ENCODE measurements at regions not wholly inside any gene's neighbourhood (a gene's known extent, or its start where the extent isn't known, plus 50 kb on each side); places are given as distances from the start of the nearest gene placed in this dataset.

DNA sequence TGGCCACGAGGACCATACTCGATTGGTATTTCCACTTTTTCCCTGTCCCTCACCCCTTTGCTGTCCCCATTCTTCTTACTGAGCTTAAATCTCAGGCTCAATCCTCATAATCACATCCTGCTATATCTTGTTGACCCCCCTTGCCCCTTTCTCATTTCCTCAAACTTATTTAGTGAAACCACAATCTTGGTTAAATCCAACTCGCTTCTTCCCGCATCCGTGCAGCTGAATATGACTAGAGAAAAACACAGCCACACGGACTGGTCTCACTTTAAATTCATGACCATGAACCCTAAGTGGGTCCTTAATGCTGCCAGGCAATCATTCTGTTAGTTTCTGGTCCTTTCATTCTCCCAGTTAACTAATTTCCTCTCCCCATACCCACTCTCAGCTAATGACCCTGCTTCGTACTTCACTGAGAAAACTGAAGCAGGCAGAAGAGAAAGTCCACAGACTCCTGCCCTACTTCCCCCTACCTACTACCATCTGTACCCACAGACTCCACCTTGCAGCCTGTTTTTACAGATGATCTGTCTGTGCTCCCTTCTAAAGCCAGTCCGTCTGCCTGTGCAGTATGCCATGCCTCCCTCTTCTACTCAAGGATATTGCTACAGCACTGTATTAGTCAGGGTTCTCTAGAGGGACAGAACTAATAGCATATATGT is 96.8 kb upstream of the LMO4 start:
- TF ChIP-seq, protein P1, sequence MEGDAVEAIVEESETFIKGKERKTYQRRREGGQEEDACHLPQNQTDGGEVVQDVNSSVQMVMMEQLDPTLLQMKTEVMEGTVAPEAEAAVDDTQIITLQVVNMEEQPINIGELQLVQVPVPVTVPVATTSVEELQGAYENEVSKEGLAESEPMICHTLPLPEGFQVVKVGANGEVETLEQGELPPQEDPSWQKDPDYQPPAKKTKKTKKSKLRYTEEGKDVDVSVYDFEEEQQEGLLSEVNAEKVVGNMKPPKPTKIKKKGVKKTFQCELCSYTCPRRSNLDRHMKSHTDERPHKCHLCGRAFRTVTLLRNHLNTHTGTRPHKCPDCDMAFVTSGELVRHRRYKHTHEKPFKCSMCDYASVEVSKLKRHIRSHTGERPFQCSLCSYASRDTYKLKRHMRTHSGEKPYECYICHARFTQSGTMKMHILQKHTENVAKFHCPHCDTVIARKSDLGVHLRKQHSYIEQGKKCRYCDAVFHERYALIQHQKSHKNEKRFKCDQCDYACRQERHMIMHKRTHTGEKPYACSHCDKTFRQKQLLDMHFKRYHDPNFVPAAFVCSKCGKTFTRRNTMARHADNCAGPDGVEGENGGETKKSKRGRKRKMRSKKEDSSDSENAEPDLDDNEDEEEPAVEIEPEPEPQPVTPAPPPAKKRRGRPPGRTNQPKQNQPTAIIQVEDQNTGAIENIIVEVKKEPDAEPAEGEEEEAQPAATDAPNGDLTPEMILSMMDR (conservative IDR thresholded peaks at IDR 0.05 in 1 of 2, IDR thresholded peaks at IDR 0.05 in 1 of 2; ENCODE audit: extremely low read depth in 1 of 2, insufficient read depth in 1 of 2, low read depth in 1 of 2, low read length in 2 of 2), result no peak
- no peak for TF ChIP-seq EZH2 (IDR thresholded peaks at IDR 0.05; ENCODE audit: borderline replicate concordance, low read length)
